Neural crest cell (in vitro differentiated cells): ENCODE measurements at regions not wholly inside any gene's neighbourhood (a gene's known extent, or its start where the extent isn't known, plus 50 kb on each side); places are given as distances from the start of the nearest gene placed in this dataset.

Experiments
- DNase-seq: peaks from one replicate; pipeline ENCODE4 v3.0.0; 2021; ENCODE audit warnings: low read depth, mixed read lengths, low spot score
- H3K27ac Mint-ChIP-seq: one replicate; pipeline ENCODE4 v1.8.0; 2021; ENCODE audit warnings: mild to moderate bottlenecking, mixed read lengths; ENCODE audit not compliant: unreplicated experiment
- H3K27me3 Mint-ChIP-seq: 2 replicates; pipeline ENCODE4 v1.8.0; 2021; ENCODE audit warnings: low read depth, mild to moderate bottlenecking, mixed read lengths
- H3K36me3 Mint-ChIP-seq: 2 replicates; pipeline ENCODE4 v1.8.0; 2021; ENCODE audit warnings: low read depth, mild to moderate bottlenecking, mixed read lengths
- H3K4me1 Mint-ChIP-seq: 2 replicates; pipeline ENCODE4 v1.8.0; 2021; ENCODE audit warnings: mixed read lengths
- H3K4me3 Mint-ChIP-seq: one replicate; pipeline ENCODE4 v1.8.0; 2021; ENCODE audit warnings: mild to moderate bottlenecking, mixed read lengths
- H3K9me3 Mint-ChIP-seq: 2 replicates; pipeline ENCODE4 v1.8.0; 2021; ENCODE audit warnings: mixed read lengths
- TF ChIP-seq, protein P1 (sequence below): fragments of 200-600 bp; sonication (generic); conservative IDR thresholded peaks from 2 replicates; pipeline ENCODE4 v1.5.0; 2021; ENCODE audit warnings: antibody characterized with exemption, mild to moderate bottlenecking

DNA sequence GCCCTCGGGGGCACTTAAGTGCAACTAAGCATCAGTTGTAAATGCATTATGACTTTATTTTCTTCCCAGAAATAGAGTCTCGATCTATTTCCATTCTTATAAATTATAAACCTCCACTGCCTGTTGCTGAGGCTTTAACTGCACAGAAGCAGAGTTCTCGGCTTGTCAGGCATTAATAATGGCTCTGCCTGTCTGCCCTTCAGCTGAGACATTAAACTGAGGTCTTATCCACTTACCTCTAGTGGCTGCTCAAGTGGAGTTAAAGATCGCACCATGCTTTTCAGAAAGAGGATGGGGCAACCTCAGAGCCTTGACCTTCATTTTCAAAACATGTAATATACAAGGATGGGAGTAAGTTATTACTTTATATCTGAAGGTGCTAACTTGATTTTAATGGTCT, 597.6 kb upstream of the PRMT6 start:
- Mint-ChIP-seq H3K36me3 (no peaks in the 10 kb centered on the region), H3K27ac (no peak overlapping the region), H3K9me3 (no peaks in the 10 kb centered on the region), H3K27me3 (no peaks in the 10 kb centered on the region), H3K4me3 (no peak overlapping the region), H3K4me1 (no peaks in the 10 kb centered on the region)
- TF ChIP-seq, protein P1, sequence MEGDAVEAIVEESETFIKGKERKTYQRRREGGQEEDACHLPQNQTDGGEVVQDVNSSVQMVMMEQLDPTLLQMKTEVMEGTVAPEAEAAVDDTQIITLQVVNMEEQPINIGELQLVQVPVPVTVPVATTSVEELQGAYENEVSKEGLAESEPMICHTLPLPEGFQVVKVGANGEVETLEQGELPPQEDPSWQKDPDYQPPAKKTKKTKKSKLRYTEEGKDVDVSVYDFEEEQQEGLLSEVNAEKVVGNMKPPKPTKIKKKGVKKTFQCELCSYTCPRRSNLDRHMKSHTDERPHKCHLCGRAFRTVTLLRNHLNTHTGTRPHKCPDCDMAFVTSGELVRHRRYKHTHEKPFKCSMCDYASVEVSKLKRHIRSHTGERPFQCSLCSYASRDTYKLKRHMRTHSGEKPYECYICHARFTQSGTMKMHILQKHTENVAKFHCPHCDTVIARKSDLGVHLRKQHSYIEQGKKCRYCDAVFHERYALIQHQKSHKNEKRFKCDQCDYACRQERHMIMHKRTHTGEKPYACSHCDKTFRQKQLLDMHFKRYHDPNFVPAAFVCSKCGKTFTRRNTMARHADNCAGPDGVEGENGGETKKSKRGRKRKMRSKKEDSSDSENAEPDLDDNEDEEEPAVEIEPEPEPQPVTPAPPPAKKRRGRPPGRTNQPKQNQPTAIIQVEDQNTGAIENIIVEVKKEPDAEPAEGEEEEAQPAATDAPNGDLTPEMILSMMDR: no peak
- no peak for DNase-seq

DNA sequence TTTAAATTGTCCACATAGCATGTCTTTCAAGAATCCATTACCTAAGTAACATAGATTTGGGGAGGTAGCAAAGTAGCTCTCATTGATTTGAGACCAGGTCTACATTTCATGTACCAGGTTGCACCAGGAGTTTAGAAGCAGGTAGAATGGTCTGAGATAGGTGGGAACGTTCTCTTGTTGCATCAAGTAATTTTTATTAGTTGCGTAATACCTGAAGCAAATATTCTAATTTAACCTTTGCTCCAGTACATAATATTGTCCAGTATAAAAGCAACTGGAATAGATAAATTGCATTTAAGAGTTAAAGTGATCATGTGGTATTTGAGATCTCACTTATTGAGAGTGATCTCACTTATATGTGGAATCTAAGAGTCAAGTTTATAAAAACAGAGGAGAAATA, 597.1 kb upstream of the PRMT6 start:
- H3K4me1 Mint-ChIP-seq: no peaks in the 10 kb centered on the region
- H3K27ac Mint-ChIP-seq: no peak overlapping the region
- no peaks in the 10 kb centered on the region for H3K36me3 Mint-ChIP-seq
- TF ChIP-seq, protein P1: no peak
- no peak for DNase-seq
- no peaks in the 10 kb centered on the region for H3K27me3 Mint-ChIP-seq
- H3K9me3 Mint-ChIP-seq: no peaks in the 10 kb centered on the region
- H3K4me3 Mint-ChIP-seq: no peak overlapping the region

- Mint-ChIP-seq H3K27me3 (no peaks in the 10 kb centered on the region), H3K36me3 (no peaks in the 10 kb centered on the region), H3K27ac (no peak overlapping the region), H3K9me3 (peaks cover 3% of the 10 kb centered on the region), H3K4me3 (no peak overlapping the region), H3K4me1 (no peaks in the 10 kb centered on the region)
- TF ChIP-seq, protein P1: no peak
- DNase-seq: no peak
Observed at GRCh38 chr1:106465666-106466065, 590.8 kb upstream of the PRMT6 start.

DNA sequence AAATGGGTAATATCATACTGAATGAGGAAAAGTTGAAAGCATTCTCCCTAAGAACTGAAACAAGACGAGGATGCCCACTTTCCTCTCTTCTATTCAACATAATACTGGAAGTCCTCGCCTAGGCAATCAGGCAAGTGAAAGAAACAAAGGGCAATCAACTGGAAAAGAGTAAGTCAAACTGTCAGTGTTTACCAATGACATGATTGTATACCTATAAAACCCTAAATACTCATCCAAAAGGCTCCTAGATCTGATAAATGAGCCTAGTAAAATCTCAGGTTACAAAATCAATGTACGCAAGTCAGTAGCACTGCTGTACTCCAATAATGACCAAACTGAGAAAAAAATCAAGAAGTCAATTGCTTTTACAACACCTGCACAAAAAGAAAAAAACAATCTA, 575.8 kb upstream of the PRMT6 start:
- H3K27ac Mint-ChIP-seq: no peak overlapping the region
- no peak overlapping the region for H3K4me3 Mint-ChIP-seq
- TF ChIP-seq, protein P1: no peak
- DNase-seq: no peak
- peaks cover 32% of the 10 kb centered on the region for H3K9me3 Mint-ChIP-seq
- peaks cover 4% of the 10 kb centered on the region for H3K36me3 Mint-ChIP-seq
- no peaks in the 10 kb centered on the region for H3K27me3 Mint-ChIP-seq
- no peaks in the 10 kb centered on the region for H3K4me1 Mint-ChIP-seq

DNA sequence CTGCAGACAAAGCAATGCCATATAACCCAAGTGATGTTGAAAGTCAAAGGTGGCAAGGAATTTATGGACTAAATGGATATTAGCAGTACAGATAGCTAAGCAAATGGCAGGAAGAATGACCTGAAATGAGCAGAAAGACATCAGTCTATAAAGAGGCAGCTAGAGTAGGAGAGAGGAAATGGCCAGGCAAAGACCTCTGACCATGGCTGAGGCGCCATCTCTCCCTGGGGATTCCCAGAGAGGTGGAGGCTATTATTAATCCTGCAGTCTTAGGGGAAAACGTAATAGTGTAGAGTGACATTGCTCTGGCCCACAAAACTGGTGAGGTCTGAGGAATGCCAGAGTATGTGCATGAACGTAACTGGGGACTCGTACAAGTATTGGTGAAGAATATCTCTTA, 563.6 kb upstream of the PRMT6 start:
- no peaks in the 10 kb centered on the region for H3K4me1 Mint-ChIP-seq
- no peak for DNase-seq
- TF ChIP-seq, protein P1: no peak
- no peak overlapping the region for H3K4me3 Mint-ChIP-seq
- H3K36me3 Mint-ChIP-seq: peaks cover 3% of the 10 kb centered on the region
- H3K9me3 Mint-ChIP-seq: no peaks in the 10 kb centered on the region
- no peaks in the 10 kb centered on the region for H3K27me3 Mint-ChIP-seq
- no peak overlapping the region for H3K27ac Mint-ChIP-seq

DNA sequence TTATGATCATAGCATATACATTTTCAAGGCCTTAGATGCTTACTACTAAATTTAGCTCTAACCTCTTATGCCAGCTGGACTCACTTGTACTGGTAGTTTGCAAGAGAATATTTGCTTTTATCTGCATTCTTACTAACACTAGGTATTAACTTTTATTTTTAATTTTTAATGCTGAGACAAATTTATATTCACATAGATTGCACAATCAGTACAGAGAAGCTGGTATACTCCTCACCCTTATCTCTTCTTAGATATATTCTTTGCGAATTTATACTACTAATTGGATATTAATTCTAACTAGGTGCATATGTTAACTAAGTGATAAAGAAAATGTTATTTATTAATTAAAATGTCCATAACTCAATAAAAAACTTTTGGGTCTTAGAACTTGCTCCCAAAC, 561.8 kb upstream of the PRMT6 start:
- H3K36me3 Mint-ChIP-seq: no peaks in the 10 kb centered on the region
- no peaks in the 10 kb centered on the region for H3K4me1 Mint-ChIP-seq

More for the DNA sequence above, 561.8 kb upstream of the PRMT6 start:
- Mint-ChIP-seq H3K9me3 (no peaks in the 10 kb centered on the region), H3K4me3 (no peak overlapping the region), H3K27me3 (no peaks in the 10 kb centered on the region), H3K27ac (no peak overlapping the region)
- TF ChIP-seq, protein P1: no peak
- no peak for DNase-seq
